Stromal cell of bone marrow (primary cell): ENCODE measurements at regions not wholly inside any gene's neighbourhood (a gene's known extent, or its start where the extent isn't known, plus 50 kb on each side); places are given as distances from the start of the nearest gene placed in this dataset.
"Not testable (repeated sequence)": the region's sequence is repeated elsewhere in the genome, so short reads cannot be mapped to it uniquely, and the experiment has no call there.

ENCODE experiments used
- DNase-seq: peaks from one replicate; pipeline ENCODE4 v3.0.0-alpha.2; 2012; ENCODE audit warnings: low read depth

DNA sequence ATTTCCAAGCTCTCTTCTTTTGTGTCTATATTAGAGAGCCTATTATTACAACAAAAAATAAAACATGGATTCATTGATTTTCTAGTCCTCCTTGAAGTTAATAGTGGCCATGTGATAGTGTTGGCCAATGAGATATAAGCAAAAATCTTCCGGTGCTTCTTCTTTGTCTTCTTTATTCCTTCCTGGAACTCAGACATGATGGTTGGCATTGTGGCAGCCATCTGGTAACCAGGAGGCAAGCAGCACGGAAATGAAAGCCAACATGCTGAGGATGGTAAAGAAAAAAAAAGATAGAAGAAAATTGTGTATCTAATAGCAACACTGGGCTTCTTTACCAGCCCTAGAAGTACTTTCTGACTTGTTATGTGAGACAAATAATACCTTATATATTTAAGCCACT is 50.8 kb upstream of the SEL1L start:
- no peak for DNase-seq

DNA sequence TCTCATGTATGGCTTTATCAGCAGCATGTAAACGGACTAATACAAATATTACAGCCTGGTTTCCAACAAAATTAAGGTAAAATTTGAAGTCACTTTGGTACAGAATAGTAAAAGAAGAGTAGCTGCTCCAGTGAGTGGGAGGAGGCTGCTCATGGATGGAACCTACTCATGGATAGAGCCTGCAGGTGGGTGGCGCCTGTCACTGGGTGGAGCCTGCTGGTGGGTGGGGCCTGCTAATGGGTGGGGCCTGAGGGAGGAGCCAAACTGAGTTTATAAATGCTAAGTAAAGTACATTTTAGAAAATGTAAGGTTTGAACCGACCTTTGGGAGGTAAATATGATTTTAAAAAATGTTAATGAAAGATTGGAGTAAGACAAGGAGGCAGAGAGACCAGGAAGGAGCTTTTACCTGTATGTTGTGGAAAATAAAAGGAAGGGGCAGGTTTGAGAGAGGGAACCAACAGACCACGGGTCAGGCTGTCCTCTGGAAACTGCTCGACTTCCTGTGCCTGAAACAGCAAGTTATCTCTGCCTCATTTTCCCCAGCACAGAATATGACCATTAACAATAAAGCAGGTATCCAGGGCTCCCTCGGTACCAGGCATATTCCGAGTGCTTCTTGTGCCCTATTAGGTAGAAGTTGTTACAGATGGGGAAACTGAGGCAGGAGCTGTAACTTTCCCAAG is 55.9 kb upstream of the SEL1L start:
- DNase-seq = no peak

DNA sequence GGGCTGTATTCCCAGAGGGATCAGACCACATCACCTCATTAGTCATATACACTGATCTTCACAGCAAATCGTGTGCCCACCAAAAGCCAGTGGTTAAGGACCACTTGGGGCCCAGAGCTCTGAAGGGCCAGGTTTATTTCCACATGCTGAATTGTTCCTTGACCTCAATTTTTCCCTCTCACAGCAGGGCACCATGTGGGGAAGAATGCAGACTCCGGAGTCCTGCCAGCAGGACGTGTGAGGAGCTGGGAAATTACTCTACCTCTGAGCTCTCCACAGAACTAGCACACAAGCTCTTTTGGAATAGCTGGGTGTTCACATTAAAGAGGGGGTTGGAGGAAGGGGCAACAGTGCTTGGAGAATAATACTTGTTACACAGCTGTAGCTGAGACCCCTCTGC is 57.6 kb upstream of the SEL1L start:
- no peak for DNase-seq

- no peak for DNase-seq
These were observed 60.4 kb upstream of the SEL1L start for GRCh38 chr14:81594012-81594411.

DNA sequence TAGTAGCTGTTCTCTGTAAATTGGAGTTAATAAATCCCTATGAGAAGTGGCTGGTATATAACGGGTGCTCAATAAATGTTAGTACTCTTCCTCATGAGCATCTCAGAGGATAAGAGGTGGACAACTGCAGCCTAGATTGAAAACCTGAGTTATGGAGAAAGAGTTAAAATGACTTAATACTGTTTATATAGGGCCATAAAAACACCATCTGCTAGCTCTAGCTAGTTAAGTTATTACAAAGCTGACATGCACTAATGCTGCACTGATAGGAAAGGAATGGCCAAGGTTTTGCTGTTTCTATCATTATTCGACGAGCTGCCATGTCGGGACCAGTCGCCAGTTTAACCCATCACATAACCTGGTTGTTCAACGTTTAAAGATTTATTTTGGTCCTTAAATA is 72.0 kb upstream of the SEL1L start:
- no peak for DNase-seq

DNA sequence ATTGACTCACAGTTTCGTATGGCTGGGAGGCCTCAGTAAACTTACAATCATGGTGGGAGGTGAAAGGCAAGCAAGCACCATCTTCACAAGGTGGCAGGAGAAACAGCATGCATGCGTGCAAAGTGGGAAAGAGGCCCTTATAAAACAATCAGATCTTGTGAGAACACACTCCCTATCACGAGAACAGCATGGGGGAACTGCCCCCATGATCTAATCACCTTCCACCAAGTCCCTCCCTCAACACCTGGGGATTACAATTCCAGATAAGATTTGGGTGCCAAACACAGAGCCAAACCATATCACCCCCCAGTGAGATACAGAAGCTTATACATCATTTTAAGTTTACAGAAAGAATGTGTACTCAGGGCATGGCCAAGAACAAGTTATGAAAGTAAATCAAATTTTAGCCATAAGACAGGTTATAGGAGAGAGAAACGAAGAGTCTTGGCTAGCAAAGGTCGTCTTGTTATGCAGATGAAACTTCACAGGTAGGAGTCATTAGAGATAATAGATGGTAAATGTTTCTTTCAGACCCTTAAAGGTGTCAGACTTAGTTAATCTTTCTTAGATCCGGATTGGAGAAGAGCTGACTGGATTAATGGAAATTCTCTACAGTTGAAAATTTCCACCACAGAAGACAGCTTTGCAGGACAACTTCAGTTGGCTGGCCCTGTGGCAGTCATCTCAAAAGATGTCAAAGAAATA is 79.8 kb upstream of the SEL1L start:
- no peak for DNase-seq

DNA sequence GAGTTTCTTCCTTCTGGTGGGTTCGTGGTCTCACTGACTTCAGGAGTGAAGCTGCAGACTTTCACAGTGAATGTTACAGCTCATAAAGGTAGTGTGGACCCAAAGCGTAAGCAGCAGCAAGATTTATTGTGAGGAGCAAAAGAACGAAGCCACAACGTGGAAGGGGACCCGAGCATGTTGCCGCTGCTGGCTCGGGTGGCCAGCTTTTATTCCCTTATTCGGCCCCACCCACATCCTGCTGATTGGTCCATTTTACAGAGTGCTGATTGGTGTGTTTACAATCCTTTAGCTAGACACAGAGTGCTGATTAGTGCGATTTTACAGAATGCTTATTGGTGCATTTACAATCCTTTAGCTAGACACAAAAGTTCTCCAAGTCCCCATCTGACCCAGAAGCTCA is 80.6 kb upstream of the SEL1L start:
- not testable (repeated sequence) for DNase-seq

DNA sequence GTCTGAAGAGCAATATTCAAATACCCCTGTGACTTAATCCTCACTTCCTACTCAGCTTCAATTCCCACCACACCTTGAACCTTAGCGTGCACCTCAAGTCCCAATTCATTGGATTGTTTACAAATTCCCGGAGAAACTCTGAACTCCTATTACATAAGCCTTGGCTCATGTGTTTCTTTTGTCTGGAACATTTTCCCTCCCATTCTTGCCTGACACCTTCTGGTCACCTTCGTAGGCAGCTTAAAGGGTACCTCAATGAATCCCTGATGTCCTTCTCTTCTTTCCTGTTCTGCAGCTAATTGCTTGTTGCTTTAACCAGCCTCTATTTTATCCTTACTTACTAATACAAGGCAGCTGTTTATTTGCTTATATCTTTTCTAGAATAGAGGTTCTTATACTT is 85.0 kb upstream of the SEL1L start:
- no peak for DNase-seq

GRCh38 chr14:81619816-81620215 is 86.2 kb upstream of the SEL1L start:
- DNase-seq = no peak

DNA sequence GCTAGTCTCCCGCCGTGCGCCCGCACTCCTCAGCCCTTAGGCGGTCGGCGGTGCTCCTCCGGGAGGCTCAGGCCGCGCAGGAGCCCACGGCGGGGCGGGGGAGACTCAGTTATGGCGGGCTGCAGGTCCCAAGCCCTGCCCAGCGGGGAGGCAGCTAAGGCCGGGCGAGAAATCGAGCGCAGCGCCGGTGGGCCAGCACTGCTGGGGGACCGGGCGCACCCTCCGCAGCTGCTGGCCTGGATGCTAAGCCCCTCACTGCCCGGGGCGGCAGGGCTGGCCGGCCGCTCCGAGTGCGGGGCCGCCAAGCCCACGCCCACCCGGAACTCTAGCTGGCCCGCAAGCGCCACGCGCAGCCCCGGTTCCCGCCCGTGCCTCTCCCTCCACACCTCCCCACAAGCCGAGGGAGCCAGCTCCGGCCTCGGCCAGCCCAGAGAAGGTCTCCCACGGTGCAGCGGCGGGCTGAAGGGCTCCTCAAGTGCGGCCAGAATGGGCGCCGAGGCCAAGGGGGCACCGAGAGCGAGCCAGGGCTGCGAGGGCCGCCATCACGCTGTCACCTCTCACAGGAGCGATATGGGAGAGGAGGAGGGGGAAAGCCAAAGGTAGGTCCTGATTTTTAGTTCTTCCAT is 90.2 kb upstream of the SEL1L start:
- not testable (repeated sequence) for DNase-seq

DNA sequence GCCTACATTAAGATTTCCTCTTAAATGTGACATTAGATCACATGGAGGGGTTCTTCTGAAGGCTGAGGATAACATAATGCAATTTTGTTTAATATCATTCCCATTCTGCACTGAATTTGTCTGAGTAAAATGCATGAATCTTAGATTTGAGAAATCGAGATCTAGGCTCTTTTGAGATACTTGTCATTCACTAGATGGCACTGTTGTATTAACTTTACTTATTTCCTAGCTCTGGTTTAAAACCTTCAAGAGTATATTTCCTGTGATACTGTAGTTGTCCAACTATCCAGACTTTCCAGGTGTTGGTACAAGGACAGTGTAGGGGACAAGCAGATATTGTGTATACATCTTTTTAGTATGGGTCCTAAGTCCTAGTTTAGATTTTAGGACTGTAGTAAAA is 91.7 kb upstream of the SEL1L start:
- DNase-seq = peak; percentile 1

DNA sequence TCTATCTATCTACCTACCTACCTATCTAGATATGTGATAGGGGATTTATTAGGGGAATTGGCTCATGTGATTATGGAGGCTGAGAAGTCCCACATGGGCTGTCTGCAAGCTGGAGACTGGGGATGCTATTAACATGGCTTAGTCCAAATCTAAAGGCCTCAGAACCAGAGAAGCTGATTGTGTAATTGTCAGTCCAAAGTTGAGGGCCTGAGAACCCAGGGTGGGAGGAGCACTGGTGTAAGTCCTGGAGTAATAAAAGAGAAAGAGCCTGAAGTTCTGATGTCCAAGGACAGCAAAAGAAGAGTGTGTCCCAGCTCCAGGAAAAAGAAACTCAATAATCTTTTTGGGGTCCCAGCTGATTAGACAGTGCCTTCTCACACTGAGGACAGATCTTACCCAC is 98.5 kb upstream of the SEL1L start:
- DNase-seq = no peak

- no peak for DNase-seq
These were observed 99.8 kb upstream of the SEL1L start for GRCh38 chr14:81633496-81633895.

DNA sequence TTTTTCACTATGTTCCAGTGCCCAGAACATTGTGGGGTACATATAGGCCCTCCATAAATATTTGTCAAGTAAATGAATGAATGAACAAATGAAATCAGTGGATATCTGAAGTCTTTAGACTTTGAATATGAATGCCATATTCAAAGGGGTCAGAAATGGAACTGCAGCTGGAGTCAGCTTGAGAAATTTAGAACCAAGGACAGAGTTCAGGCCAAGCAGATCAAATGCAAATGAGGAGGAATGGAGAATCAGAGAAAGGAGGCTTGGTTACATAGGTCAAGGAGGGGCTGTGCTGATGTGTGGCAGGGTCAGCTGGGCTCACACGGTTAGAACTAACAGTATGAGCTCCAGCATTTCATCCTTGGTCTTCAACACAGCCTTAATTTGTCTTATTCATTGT is 104.0 kb upstream of the SEL1L start:
- no peak for DNase-seq

- DNase-seq = no peak
These were observed 105.1 kb upstream of the SEL1L start for GRCh38 chr14:81638656-81639280.

DNA sequence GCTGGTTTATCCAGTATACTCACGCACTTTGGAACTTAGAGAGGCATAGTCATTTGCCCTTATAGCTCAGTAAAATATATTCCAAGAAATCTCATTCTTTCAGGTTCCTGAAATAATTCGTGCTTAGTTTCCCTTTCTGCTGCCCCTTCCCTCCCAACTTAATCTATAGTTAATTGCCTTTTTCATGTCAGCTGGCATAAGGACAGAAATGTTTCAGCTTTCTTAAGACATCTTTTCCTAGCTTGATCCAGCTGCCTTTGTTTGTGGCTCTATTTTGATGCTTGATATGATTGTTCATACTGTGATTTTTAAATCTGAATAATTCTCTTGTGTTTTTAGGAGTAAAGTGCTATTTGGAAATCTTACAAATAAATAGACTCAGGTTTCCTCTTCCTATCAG is 120.0 kb upstream of the SEL1L start:
- no peak for DNase-seq

- no peak for DNase-seq
These were observed 122.0 kb upstream of the SEL1L start for GRCh38 chr14:81655423-81656314.

GRCh38 chr14:81656811-81657210 is 123.2 kb upstream of the SEL1L start:
- DNase-seq = no peak

DNA sequence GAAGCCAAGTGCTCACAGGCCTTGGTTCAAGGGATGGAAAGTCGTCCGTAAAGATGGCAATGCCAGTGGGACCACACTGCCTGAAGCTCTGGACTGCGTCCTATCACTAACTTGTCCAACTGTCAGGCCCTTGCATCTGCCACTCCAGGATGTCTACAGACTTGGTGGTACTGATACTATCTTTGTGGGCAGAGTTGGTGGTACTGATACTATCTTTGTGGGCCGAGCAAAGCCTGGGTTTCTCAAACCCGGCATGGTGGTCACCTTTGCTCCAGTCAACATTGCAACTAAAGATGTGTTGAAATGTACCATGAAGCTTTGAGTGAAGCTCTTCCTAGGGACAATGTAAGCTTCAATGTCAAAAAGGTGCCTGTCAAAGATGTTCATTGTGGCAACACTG is 128.4 kb upstream of the SEL1L start:
- no peak for DNase-seq

- DNase-seq = no peak
These were observed 129.0 kb upstream of the SEL1L start for GRCh38 chr14:81662570-81663197.

DNA sequence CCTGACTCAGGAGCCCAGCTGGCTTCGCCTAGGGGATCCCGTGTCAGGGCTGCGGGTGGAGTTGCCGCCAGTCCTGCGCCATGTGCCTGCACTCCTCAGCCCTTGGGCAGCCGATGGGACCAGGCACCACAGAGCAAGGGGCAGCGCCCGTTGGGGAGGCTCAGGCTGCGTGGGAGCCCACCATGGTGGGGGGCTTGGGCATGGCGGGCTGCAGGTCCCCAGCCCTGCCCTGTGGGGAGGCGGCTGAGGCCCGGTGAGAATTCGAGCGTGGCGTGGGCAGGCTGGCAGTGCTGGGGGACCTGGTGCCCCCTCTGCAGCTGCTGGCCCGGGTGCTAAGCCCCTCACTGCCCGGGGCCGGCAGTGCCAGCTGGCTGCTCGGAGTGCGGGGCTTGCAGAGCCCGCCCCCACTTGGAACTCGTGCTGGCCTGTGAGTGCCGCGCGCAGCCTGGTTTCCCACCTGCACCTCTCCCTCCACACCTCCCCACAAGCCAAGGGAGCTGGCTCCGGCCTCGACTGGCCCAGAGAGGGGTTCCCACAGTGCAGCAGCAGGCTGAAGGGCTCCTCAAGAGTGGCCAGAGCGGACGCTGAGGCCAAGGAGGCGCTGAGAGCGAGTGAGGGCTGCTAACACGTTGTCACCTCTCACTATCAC is 135.1 kb upstream of the SEL1L start:
- DNase-seq = no peak
